GM19395 (cell line): ENCODE measurements at regions not wholly inside any gene's neighbourhood (a gene's known extent, or its start where the extent isn't known, plus 50 kb on each side); places are given as distances from the start of the nearest gene placed in this dataset.
"Not testable (repeated sequence)": the region's sequence is repeated elsewhere in the genome, so short reads cannot be mapped to it uniquely, and the experiment has no call there.

Experiments
- ATAC-seq: cut with Tn5 transposase; IDR thresholded peaks from one replicate; pipeline ENCODE4 v1.9.1; 2021; ENCODE audit warnings: mild to moderate bottlenecking, moderate library complexity; ENCODE audit not compliant: unreplicated experiment

DNA sequence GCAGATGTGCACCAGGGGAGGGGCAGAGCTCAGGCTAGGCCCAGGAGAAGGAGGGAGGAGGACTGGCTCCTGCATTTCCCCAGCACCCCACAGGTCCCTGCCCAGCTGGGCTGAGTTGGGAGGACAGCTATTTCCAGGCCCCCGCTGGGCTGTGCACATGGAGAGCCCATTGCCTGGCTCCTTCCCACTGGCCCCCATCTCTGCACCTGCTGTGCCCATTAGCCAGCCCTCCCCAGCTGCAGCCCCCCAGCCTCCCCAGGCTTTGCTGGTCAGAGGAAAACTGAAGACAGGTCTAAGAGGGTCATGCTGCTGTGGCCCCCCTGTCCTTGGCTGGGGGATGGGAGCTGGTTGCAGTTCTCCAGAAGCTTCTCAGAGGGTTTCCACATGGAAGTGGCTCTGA lies 81.8 kb upstream of the SHANK2 start:
- ATAC-seq: no peak

DNA sequence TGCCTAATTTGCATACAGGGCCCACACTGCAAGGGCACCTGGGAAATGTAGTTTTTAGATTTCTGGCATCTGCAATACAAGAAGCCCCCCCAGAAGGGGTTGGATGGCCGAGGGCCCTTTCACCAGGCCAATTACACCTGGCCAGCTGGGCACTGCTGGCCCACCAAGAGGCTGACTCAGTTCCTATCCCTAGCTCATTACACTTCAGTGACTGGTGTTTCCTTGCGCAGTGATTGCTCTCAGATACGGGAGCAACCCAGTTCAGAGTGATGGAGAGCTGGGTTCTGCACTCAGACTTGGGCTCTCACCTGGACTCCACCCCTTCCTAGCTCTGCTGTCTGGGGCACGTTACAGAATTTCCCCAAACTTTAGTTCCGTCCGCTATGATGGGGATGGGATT lies 81.1 kb upstream of the SHANK2 start:
- no peak for ATAC-seq

DNA sequence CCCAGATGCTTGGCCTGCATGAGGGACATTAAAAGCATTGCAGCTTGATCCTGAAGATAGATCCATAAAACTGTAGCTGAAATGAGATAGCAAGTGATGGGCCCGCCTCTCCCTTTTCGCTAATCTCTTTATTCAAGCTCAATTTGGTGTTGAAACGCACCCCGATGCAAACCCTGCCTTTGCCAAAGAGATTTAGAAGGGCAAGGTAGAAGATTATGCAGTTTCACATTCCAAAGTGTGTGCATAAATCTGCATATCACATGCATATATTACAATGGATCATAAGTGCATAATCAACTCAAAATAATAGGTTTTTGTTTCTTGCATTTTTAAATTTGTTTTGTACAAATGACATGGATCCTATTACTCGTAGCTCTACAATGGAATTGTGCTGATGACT lies 80.1 kb upstream of the SHANK2 start:
- no peak for ATAC-seq

DNA sequence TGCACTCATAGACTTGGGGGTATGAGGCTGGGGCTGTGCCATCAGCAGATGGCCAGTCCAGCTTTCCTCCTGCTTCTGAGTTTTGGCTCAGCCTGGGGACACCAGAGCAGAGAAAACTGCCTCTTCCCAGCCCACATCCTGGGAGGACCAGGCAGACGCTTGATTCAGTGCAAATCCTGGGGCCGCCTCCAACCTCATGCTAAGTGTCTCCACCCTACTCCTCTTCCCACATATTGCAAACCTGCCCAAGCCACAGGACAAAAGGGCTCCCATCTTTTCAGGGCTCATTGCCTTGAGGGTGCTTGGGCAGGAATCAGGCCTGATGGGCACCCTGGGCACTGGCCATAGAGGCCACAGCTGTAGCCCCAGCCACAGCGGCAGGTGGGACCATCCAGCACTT lies 79.7 kb upstream of the SHANK2 start:
- no peak for ATAC-seq

DNA sequence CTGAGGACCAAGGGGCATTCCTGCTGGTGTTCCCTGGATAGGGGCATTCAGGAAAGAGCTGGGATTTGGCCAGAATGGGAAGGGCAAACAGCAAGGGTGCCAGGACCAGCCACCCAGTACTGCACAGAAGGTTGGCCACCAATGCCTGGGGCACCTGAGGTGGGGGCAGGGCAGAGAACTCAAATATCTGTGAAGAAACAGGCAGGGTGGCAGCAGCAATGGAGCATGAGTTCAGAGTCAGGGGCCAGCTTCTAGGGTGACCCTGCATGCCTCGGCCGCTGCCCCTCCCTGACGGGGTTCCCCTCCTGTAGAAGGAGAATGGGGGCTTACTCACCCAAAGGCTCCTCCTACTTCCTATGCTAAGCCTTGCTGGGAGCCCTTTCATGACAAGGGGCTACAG lies 79.3 kb upstream of the SHANK2 start:
- no peak for ATAC-seq

DNA sequence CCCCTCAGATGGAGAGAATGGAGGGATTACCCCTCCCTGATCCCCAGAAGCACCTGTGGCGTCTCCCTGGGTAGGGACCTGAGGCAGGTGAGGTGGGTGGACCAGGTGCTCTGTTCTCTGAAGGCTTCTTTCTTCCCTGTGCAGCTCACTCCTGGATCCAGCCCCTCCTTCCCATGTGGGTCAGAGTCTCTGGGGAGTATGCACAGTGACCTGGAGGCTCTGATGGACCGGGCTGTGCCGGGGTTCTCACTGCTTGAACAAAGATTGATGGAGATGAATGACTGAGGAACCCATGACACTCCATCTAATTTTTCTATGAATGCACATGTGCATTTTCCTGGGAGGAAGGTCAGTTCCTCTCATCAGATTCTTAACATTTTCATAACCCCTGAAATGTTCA lies 78.6 kb upstream of the SHANK2 start:
- no peak for ATAC-seq

DNA sequence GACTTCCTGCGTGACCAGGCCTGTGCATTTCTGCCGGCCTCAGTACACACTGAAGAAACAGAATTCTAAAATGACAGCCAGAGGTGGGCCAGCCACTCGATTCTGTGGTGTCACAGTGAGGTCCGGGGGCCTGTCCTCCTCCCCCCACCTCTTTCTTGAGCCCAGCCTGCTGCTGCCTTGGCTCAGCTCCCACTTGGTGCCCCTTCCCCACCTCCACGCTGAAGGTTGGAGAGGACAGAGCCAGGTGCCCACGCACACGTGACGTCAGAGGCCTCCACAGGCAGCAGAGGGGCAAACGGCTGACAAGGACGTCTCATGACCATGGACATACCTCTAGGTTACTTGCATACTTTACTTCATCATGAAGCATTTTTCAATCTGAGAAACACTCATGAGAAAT lies 78.0 kb upstream of the SHANK2 start:
- no peak for ATAC-seq

DNA sequence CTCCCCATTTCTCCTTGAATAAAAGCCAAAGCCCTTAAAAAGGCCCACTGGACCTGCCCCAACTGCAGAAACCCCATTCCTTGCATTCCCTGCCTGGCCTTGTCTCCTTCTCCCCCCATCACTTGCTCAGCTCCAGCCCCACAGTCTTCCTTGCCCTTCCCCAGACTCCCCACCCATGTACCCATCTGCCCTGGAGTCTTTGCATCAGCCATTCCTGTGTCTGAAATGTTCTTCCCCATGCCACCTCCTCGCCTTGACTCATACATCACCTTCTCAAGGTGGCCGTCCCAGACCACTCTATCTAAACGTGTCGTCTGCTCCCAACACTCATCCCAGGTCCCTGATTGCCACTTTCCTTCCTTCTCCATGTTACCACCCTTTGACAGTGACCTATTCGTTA lies 77.4 kb upstream of the SHANK2 start:
- ATAC-seq: no peak

DNA sequence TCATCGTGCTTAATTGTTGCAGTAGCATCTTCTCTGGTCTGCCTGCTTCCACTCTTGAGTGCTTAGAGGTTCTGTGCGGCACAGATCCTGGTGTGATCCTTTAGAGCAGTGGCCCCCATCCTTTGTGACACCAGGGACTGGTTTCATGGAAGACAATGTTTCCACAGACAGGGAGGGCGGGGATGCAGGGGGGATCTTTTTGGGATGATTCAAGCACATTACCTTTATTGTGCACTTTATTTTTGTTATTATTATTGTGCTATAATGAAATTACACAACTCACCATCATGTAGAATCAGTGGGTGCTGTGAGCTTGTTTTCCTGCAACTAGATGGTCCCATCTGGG lies 76.8 kb upstream of the SHANK2 start:
- no peak for ATAC-seq

DNA sequence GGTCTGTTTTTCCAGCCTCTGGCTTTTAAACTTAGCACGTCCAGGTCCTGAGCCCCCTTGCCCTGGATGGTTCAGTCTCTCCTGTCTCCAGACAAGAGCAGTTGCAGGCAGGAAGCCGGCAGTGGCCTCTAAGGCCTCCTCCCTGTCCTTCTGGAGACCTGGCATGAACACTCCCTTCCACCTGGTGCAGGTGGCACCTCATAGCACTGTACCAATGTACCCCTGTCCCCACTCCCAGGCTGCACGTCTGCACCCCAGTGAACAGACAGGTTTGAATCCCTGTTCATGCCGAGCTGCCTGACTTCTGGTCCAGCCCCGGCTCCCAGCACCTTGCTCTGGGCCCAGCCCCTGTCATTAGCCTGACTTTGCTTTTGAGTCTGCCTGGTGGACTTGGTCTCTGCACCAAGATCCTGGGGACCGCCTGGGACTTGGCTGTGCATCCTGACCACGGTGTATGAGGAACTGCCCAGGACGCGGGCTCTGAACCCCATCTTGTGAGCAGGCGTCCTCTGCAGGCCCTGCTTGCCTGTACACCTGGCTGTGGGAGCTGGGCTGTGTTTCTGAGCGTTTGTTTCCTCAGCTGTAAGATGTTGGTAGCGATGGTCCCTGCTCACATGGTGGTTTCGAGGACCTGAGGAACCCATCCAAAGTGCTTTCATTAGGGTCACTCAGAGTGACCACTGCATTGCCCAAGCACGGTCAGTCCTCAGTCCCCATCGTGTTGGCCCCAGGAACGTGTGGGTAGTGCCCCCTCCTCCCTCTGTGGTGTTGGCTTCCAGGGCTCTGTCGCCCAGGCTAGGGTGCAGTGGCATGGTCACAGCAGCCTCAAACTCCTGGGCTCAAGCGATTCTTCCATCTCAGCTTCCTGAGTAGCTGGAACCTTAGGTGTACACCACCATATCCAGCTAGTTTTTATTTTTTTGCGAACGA lies 75.0 kb upstream of the SHANK2 start:
- ATAC-seq: no peak

DNA sequence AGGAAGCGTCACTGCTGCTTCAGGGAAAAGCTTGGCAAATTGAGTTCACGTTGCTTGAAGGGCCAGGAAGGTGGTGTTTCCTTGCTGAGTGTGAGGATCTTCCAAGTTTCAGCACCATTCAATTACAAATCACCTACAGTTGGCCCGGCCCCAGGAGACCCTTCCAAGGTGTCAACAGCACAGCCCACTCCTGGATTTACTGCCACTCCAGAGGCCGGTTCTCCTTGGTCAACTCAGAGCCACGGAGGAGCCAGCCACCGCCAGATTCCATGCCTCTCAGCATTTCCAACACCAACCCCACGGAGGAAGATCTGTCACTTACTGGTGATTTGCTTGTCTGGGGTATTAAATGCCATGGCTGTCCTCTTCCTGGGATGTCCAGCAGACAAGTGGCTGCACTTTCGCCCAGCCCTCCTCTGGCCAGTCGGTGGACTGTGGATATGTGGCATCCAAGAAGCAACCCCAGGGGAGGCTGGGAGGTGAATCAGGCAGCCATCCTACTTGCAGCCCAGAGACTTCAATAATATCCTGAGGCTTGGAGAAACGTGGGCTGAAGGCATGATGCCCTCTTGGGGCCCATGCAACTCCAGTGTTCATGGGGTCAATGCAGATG lies 74.1 kb upstream of the SHANK2 start:
- no peak for ATAC-seq

DNA sequence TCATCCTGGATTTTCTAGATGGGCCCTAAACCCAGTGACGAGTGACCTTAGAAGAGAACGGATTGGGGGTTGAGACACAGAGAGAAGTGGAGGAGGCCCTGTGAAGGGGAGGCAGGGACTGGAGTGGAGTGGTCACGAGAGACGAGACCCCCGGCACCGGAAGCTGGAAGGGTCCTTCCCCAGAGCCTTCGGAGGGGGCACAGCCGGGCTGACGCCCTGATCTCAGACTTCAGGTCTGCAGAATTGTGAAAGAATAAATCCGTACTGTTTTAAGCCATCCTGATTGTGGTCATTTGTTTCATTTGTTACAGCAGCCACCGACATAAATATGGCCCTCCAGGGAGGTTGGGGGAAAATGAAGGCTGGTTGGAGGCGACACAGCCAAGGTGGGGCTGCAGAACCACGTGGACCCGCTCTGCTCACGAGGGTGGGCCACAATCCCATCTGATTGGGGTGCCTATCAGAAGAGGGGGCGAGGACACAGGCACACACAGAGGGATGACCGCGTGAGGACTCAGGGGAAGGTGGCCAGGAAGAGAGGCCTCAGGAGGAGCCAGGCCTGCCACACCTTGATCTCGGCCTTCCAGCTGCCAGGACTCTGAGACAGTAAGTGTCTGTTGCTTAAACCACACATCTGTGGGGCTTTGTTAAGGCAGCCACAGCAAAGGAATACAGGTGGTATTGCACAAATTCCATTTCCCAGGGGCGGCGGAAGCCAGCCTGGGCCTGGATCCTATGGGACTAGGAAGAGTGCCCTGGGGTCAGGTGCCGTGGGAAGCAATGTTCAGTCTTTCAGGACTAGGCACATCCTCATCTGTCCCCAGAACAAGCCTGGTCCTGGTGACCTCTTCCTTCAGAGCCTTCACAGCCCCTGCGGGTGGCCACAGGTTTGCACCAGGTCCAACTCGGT lies 73.3 kb upstream of the SHANK2 start:
- ATAC-seq: no peak

DNA sequence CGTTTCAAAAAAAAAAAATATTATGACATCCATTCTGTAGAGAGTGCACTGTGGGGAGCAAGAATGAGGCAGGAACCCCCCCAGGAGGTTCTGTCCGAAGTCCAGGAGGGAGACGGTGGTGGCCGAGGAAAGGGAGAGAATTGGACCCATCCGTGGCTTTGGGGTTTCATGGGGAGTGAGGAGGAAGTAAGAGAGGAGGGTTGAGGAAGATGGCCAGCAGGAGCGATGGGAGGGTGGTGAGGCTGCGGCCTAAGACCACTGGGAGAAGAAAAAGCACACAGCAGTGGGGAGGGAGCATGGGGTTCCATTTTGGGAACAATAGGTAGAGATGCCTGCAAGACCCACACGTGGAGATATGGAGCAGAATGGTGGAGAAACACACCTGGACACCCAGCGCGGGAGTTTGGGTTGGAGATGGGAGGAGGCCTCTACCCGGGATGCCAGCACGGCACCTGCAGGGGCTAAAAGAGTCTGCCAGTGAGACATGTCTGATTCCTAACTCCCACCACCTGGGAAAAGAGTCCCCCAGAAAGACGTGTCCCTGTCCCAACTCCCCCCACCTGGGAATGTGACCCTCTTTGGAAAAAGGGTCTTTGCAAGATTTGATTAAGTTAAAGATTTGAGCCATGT lies 72.5 kb upstream of the SHANK2 start:
- no peak for ATAC-seq

DNA sequence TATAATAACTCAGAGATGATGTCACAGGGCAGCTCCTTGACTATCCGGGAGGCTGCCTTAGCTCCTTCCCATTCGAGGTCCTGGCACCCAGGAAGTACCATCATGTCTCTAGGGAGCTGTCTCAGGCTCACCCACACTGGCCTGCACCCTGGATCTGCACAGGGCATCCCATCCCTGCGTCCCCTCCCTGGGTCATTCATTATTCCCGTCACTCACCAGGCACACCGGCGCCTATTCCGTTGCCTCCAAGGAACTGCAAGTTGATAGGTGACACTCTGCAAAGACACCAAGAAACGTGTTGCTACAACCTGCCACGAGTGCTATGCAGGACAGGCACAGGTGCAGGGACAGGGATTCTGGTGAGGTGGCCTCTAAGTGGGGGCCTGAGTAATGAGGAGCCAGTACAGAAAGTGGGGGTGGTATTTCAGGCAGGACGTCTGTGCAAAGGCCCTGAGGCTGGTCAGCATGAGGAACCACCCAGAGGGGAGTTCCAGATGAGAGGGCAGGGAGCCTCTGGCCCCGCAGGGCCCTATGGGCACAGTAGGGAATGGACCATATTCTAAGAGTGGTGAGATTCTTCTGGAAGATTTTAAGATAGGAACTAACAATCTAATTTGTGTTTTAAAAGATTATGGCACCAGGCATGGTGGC lies 71.6 kb upstream of the SHANK2 start:
- ATAC-seq: no peak

DNA sequence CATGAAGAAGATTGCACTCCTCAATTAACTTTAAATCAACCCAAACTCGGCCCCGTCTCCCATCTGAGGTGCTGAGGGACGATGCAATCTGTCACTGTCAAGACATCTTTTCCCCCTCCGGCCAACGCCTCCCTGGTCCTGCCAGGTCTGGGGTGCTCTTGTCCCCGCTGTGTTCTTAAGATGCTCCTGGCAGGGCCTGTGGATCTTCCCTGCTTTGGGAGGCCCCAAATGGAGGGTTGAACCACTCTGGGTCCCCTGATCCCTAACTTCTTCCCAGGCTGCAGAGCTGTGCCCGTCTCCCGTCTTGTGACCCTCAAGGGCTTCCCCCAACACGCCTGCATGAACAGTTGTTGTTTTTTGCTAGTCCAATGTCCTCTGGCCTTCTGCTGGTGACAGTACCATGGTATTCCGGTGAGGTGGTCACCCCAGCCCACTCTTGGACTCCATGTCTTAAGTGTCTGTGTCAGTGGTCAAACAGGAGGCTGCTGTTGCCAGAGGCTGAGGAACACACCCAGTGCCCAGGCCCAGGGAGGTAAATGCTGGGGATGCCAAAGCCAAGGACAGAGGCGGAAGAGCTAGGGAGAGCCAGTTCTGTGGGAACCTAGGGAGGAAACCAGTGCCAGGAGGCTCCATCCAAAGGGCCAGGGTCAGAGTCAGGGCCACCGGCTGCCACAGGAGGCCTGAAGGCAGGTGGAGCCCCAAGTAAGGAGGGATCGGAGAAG lies 70.6 kb upstream of the SHANK2 start:
- ATAC-seq: no peak

DNA sequence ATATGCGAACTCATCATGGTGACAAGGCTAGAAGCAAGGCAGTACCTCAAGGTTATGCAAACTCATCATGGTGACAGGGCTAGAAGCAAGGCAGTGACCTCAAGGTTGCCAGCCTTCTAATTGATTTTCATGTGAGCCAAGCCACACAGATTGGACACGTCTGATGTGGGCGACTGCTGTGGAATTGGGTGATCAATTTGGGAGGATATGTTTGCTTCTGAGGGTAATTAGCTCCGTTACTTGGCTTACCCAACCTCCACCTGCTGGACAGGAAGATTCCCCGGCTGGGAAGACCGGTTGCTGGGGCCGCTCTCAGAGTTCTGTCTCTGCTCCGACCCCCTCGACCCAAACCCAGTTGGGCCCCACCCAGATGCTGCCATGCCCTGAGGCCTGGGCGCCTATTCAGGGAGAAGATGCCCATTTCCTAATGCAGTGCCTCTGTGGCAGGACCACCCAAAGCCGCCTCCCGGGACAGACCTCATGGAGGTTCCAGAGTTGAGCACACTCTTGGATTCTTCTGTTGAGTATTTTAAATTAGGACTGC lies 69.9 kb upstream of the SHANK2 start:
- ATAC-seq: no peak

DNA sequence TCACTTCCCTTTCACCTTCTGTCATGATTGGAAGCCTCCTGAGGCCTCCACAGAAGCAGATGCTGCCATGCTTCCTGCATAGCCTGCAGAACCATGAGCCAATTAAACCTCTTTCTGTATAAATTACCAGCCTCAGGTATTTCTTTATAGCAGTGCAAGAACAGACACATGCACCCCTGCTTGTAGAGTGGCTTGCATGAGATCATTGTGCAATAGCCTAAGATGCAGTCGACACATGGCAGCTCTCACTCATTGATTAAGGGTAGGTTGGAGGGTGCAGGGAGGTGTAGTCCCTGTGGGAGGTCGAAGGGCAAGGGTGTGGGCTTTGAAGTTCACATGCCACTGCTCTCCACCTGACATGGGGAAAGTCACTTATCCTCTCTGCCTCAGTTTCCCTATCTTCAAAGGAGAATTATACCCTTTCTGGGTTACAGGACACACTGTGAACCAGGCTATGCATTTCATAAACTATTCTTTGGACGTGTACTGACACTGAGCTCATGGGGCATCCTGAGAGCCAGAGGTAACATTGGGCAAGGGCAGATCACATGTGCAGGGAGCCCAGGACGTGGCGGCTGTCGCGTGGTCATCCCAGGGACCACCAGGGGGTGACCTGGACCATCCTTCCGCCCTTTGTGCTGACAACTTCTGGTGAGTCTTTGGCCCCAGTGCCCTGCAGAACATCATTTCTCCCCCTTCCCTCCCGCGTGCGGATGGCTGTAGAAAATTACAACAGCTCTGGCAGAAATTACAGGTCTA lies 69.2 kb upstream of the SHANK2 start:
- no peak for ATAC-seq

DNA sequence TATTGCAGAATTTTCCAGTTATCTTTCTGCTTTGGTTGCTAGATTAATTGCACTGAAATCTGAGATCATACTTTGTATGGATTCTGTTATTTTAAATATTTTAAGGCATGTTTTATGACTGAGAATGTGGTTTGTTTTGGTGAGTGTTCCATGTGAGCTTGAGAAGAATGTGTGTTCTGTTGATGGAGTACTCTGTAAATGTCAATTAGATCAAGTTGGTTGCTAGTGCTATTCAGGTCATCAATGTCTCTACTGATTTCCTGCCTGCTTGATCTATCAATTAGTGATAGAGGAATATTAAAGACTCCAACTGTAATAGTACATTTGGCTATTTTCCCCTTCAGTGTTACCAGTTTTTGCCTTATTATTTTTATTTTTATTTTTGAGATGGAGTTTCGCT lies 64.3 kb upstream of the SHANK2 start:
- ATAC-seq: no peak

DNA sequence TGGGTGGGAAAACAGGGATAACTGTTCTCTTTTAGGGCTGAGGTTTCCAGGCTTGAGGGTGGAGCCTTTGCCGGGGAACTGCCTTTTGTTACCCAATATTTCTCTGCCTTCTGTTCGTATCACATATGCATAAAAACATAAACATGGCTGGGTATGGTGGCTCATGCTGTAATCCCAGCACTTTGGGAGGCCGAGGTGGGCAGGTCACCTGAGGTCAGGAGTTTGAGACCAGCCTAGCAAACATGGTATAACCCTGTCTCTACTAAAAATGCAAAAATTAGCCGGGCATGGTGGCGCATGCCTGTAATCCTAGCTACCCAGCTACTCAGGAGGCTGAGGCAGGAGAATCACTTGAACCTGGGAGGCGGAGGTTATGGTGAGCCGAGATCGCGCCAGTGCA lies 60.2 kb upstream of the SHANK2 start:
- not testable (repeated sequence) for ATAC-seq
